ENCODE measurements at regions not wholly inside any gene's neighbourhood (a gene's known extent, or its start where the extent isn't known, plus 50 kb on each side); places are given as distances from the start of the nearest gene placed in this dataset.

GRCh38 chr3:88239870-88240269, 90.1 kb downstream of the C3orf38 start:
- TF ChIP-seq CTCF (IDR thresholded peaks at IDR 0.05) (no peak), EP300 (IDR thresholded peaks at IDR 0.05; ENCODE audit: low read depth) (no peak), POLR2AphosphoS5 (IDR thresholded peaks at IDR 0.05) (no peak)

All from transverse colon (tissue), 4 donors.